ENCODE measurements at regions not wholly inside any gene's neighbourhood (a gene's known extent, or its start where the extent isn't known, plus 50 kb on each side); places are given as distances from the start of the nearest gene placed in this dataset.

DNA sequence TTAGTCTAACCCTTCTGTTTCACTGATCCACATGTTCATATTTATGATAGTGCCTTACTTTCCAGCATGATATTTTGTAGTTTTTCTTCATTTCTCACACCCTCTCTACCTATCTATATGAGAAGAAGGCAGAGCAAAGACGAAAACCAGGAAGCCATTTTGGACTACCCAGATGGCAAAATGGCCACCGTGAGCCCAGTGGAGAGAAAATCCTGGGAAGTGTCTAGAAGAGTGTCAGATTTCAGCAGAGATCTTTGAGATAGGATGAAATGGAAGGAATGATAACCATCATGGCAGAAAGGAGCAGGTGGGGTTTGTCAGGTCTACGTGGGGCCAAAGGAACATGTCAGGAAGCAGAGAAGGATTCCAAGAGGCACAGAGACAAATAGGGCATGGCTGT lies 84.0 kb upstream of the MYCN start:
- no peak overlapping the region for H3K27ac ChIP-seq (ENCODE audit: low read depth, low read length)
- H3K79me2 ChIP-seq (ENCODE audit: insufficient read depth, low read length), result no peaks in the 10 kb centered on the region
- no peaks in the 10 kb centered on the region for H4K20me1 ChIP-seq (ENCODE audit: insufficient read depth, low read length)
- no peak for DNase-seq (ENCODE audit: low read depth)
- no peaks in the 10 kb centered on the region for H3K36me3 ChIP-seq (ENCODE audit: insufficient read depth, low read length)
- H3K9ac ChIP-seq (ENCODE audit: low read length), result no peak overlapping the region
- Mint-ChIP-seq H3K9me3 (ENCODE audit: unreplicated experiment) (peaks cover 3% of the 10 kb centered on the region), H3K27ac (ENCODE audit: unreplicated experiment) (no peak overlapping the region), H3K4me1 (ENCODE audit: low read depth, unreplicated experiment) (no peaks in the 10 kb centered on the region), H3K4me3 (ENCODE audit: unreplicated experiment) (no peak overlapping the region), H3K36me3 (ENCODE audit: low read depth, unreplicated experiment) (no peaks in the 10 kb centered on the region), H3K27me3 (ENCODE audit: low read depth, unreplicated experiment) (peaks cover 6% of the 10 kb centered on the region)
- H3K27me3 ChIP-seq (ENCODE audit: insufficient read depth, low read length), result no peaks in the 10 kb centered on the region
- no peak for FAIRE-seq
- H2AFZ ChIP-seq (ENCODE audit: low read depth, low read length), result no peak overlapping the region
- no peak overlapping the region for H3K4me2 ChIP-seq (ENCODE audit: low read length)
- H3K4me1 ChIP-seq (ENCODE audit: insufficient read depth, low read length), result no peaks in the 10 kb centered on the region
- no peak overlapping the region for H3K4me3 ChIP-seq (ENCODE audit: insufficient read depth, low read depth, low read length)
- TF ChIP-seq, protein P1, sequence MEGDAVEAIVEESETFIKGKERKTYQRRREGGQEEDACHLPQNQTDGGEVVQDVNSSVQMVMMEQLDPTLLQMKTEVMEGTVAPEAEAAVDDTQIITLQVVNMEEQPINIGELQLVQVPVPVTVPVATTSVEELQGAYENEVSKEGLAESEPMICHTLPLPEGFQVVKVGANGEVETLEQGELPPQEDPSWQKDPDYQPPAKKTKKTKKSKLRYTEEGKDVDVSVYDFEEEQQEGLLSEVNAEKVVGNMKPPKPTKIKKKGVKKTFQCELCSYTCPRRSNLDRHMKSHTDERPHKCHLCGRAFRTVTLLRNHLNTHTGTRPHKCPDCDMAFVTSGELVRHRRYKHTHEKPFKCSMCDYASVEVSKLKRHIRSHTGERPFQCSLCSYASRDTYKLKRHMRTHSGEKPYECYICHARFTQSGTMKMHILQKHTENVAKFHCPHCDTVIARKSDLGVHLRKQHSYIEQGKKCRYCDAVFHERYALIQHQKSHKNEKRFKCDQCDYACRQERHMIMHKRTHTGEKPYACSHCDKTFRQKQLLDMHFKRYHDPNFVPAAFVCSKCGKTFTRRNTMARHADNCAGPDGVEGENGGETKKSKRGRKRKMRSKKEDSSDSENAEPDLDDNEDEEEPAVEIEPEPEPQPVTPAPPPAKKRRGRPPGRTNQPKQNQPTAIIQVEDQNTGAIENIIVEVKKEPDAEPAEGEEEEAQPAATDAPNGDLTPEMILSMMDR (IDR thresholded peaks at IDR 0.05; ENCODE audit: insufficient read depth, low read depth, low read length), result no peak
- TF ChIP-seq EZH2 (IDR thresholded peaks at IDR 0.05; ENCODE audit: insufficient read depth, low read length), result no peak
- no peaks in the 10 kb centered on the region for H3K9me3 ChIP-seq (ENCODE audit: insufficient read depth, low read depth, low read length)

DNA sequence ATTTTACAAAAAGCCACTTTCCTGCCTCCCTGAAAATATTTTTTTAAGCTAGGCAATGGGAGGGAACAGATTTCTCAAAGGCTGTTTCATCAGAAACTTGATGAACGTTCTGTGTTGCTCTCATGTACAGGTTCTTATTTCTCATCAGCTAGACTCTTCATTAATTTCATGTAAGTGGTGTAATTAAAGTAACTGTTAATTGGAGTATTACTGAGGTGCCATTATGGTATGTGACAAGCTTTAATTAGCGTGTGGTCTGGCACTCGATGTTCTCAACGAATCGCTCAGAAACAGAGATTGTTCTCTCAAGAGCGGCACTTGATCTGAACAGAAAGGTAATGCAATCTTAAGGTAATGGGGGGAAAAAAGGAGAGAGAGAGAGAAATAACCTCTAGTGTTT lies 81.9 kb upstream of the MYCN start:
- Histone ChIP-seq H2AFZ (ENCODE audit: low read depth, low read length) (no peak overlapping the region), H3K36me3 (ENCODE audit: insufficient read depth, low read length) (no peaks in the 10 kb centered on the region), H3K4me1 (ENCODE audit: insufficient read depth, low read length) (no peaks in the 10 kb centered on the region), H3K4me2 (ENCODE audit: low read length) (no peak overlapping the region), H3K27ac (ENCODE audit: low read depth, low read length) (no peak overlapping the region), H4K20me1 (ENCODE audit: insufficient read depth, low read length) (no peaks in the 10 kb centered on the region), H3K9me3 (ENCODE audit: insufficient read depth, low read depth, low read length) (no peaks in the 10 kb centered on the region), H3K79me2 (ENCODE audit: insufficient read depth, low read length) (no peaks in the 10 kb centered on the region), H3K27me3 (ENCODE audit: insufficient read depth, low read length) (no peaks in the 10 kb centered on the region), H3K9ac (ENCODE audit: low read length) (no peak overlapping the region), H3K4me3 (ENCODE audit: insufficient read depth, low read depth, low read length) (no peak overlapping the region)
- peaks cover 6% of the 10 kb centered on the region for H3K27me3 Mint-ChIP-seq (ENCODE audit: low read depth, unreplicated experiment)
- H3K4me1 Mint-ChIP-seq (ENCODE audit: low read depth, unreplicated experiment), result no peaks in the 10 kb centered on the region
- H3K27ac Mint-ChIP-seq (ENCODE audit: unreplicated experiment), result no peak overlapping the region
- no peaks in the 10 kb centered on the region for H3K36me3 Mint-ChIP-seq (ENCODE audit: low read depth, unreplicated experiment)
- DNase-seq (ENCODE audit: low read depth), result no peak
- H3K9me3 Mint-ChIP-seq (ENCODE audit: unreplicated experiment), result peaks cover 3% of the 10 kb centered on the region
- FAIRE-seq, result no peak
- no peak overlapping the region for H3K4me3 Mint-ChIP-seq (ENCODE audit: unreplicated experiment)
- TF ChIP-seq, protein P1 (IDR thresholded peaks at IDR 0.05; ENCODE audit: insufficient read depth, low read depth, low read length), result no peak
- no peak for TF ChIP-seq EZH2 (IDR thresholded peaks at IDR 0.05; ENCODE audit: insufficient read depth, low read length)

DNA sequence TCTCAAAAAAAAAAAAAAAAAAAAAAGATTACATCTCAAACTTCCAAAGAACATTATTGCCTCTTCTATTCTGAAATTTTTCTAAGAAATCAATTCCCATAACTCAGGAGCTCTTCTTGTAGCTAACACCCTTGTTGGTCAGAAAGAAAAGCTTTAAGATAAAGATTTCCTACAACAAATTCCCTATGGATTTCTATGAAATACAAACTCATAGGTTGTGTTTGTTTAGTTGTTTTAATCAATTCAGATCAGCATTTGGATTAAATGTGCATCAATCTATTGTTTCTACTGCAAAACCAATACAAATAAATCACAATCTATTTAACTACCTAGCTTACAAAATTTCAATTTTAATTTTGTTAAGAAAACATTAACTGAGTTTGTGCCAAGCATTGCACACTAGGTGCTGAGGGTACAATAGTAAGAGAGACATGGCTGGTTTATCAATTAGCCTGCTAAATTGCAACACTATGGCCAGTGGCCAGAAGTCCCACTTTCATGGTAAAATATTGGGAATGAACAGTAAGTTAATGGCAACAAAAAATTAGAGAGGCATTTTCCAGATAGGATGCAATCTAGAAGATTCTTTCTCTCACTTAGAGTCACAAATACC lies 80.2 kb upstream of the MYCN start:
- FAIRE-seq (no peak), DNase-seq (ENCODE audit: low read depth) (no peak)
- Histone ChIP-seq H3K27me3 (ENCODE audit: insufficient read depth, low read length) (no peaks in the 10 kb centered on the region), H3K9ac (ENCODE audit: low read length) (no peak overlapping the region), H3K4me3 (ENCODE audit: insufficient read depth, low read depth, low read length) (no peak overlapping the region), H3K4me1 (ENCODE audit: insufficient read depth, low read length) (no peaks in the 10 kb centered on the region), H3K4me2 (ENCODE audit: low read length) (no peak overlapping the region), H2AFZ (ENCODE audit: low read depth, low read length) (no peak overlapping the region), H3K36me3 (ENCODE audit: insufficient read depth, low read length) (no peaks in the 10 kb centered on the region), H3K27ac (ENCODE audit: low read depth, low read length) (no peak overlapping the region), H3K79me2 (ENCODE audit: insufficient read depth, low read length) (no peaks in the 10 kb centered on the region), H3K9me3 (ENCODE audit: insufficient read depth, low read depth, low read length) (no peaks in the 10 kb centered on the region), H4K20me1 (ENCODE audit: insufficient read depth, low read length) (no peaks in the 10 kb centered on the region)
- H3K4me1 Mint-ChIP-seq (ENCODE audit: low read depth, unreplicated experiment), result no peaks in the 10 kb centered on the region
- H3K36me3 Mint-ChIP-seq (ENCODE audit: low read depth, unreplicated experiment), result no peaks in the 10 kb centered on the region
- H3K4me3 Mint-ChIP-seq (ENCODE audit: unreplicated experiment), result no peak overlapping the region
- TF ChIP-seq, protein P1 (IDR thresholded peaks at IDR 0.05; ENCODE audit: insufficient read depth, low read depth, low read length), result no peak
- no peak for TF ChIP-seq EZH2 (IDR thresholded peaks at IDR 0.05; ENCODE audit: insufficient read depth, low read length)
- H3K9me3 Mint-ChIP-seq (ENCODE audit: unreplicated experiment), result peaks cover 3% of the 10 kb centered on the region
- H3K27me3 Mint-ChIP-seq (ENCODE audit: low read depth, unreplicated experiment), result peaks cover 6% of the 10 kb centered on the region
- H3K27ac Mint-ChIP-seq (ENCODE audit: unreplicated experiment), result no peak overlapping the region

All from astrocyte (in vitro differentiated cells and primary cell).